ENCODE measurements at regions not wholly inside any gene's neighbourhood (a gene's known extent, or its start where the extent isn't known, plus 50 kb on each side); places are given as distances from the start of the nearest gene placed in this dataset.

DNA sequence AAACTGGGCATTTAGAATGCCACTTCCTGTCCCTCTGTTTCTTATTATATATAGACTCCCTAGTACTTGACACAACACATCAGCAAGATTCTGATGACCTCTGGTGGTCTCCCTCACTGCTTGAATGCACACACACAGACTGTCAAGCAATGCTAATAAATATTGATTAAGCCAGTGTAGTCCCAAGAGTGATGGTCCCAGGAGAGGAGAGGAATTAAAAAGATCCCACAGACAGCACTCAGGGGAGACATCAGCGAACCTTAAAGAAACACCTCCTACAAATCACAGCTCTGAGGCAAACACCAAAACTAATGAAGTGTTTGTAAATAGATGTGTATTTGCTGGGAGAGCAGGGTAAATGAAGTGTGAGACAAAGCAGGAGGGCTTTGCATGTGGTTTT lies 1291.2 kb downstream of the XPNPEP1 start:
- no peaks in the 10 kb centered on the region for H3K36me3 ChIP-seq (ENCODE audit: control insufficient read depth in 2 of 2, insufficient read depth in 1 of 2, low read length in 2 of 2)
- POLR2A ChIA-PET, result no interaction called here
- no peaks in the 10 kb centered on the region for H3K4me1 ChIP-seq (ENCODE audit: control insufficient read depth, insufficient read depth, low read length)
- H3K27ac ChIP-seq (ENCODE audit: extremely low read depth, low read depth, low read length), result no peak overlapping the region
- CTCF ChIA-PET, result interaction anchor here (0.6 kb wide), 2 partner anchors 196 to 388 kb away, joined by 3 to 4 read pairs; no protein-coding TSS in a partner anchor
- no peak overlapping the region for H3K4me3 ChIP-seq (ENCODE audit: low read depth, low read length)
- no peak for TF ChIP-seq ZNF112 (tag by site-specific recombination; IDR thresholded peaks at IDR 0.05)
- no peak for TF ChIP-seq GLIS2 (tag by site-specific recombination; IDR thresholded peaks at IDR 0.05)
- TF ChIP-seq ZNF37A (tag by site-specific recombination; IDR thresholded peaks at IDR 0.05), result no peak
- no peak for TF ChIP-seq ZNF292 (tag by site-specific recombination; IDR thresholded peaks at IDR 0.05; ENCODE audit: borderline replicate concordance, low read depth)
- no peak for TF ChIP-seq HOXA7 (CRISPR knock-in tag; IDR thresholded peaks at IDR 0.05; ENCODE audit: borderline replicate concordance)
- no peak for TF ChIP-seq ZNF521 (tag by site-specific recombination; IDR thresholded peaks at IDR 0.05)
- TF ChIP-seq ZBTB1 (tag by site-specific recombination; IDR thresholded peaks at IDR 0.05), result no peak
- TF ChIP-seq PRDM6 (tag by site-specific recombination; IDR thresholded peaks at IDR 0.05), result no peak
- TF ChIP-seq ZNF155 (tag by site-specific recombination; IDR thresholded peaks at IDR 0.05), result no peak
- TF ChIP-seq ZNF585B (tag by site-specific recombination; IDR thresholded peaks at IDR 0.05), result no peak
- TF ChIP-seq ZFP3 (tag by site-specific recombination; IDR thresholded peaks at IDR 0.05; ENCODE audit: low read depth), result no peak
- TF ChIP-seq KLF10 (tag by site-specific recombination; IDR thresholded peaks at IDR 0.05), result no peak
- no peak for TF ChIP-seq YY1 (tag by site-specific recombination; IDR thresholded peaks at IDR 0.05)
- TF ChIP-seq, protein P1, sequence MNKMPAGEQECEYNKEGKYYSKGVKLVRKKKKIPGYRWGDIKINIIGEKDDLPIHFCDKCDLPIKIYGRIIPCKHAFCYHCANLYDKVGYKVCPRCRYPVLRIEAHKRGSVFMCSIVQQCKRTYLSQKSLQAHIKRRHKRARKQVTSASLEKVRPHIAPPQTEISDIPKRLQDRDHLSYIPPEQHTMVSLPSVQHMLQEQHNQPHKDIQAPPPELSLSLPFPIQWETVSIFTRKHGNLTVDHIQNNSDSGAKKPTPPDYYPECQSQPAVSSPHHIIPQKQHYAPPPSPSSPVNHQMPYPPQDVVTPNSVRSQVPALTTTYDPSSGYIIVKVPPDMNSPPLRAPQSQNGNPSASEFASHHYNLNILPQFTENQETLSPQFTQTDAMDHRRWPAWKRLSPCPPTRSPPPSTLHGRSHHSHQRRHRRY (tag by site-specific recombination; IDR thresholded peaks at IDR 0.05), result no peak
- no peak for TF ChIP-seq ZNF221 (tag by site-specific recombination; IDR thresholded peaks at IDR 0.05; ENCODE audit: borderline replicate concordance)
- no peaks in the 10 kb centered on the region for H3K9me3 ChIP-seq (ENCODE audit: control insufficient read depth, insufficient read depth, low read depth, low read length)

DNA sequence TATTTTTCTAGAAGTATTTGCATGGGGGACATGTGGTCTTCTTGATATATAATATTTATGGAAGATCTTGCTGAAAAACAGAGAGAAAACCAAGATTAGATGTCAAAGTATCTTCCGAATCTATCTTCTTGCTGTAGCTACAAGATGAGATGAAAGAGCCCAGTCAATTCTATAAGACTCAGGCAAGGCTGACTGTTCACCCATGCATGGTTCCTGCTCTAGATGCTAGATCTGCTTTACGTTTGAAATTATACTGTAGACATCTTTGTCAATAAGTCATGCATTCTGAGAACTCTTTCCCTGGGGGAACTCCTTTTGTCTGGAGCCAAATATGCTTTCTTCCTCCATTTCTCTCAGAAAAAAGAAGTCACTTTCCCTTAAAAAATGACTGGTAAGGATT lies 1292.0 kb downstream of the XPNPEP1 start:
- Histone ChIP-seq H3K4me1 (ENCODE audit: control insufficient read depth, insufficient read depth, low read length) (no peaks in the 10 kb centered on the region), H3K27ac (ENCODE audit: extremely low read depth, low read depth, low read length) (no peak overlapping the region), H3K9me3 (ENCODE audit: control insufficient read depth, insufficient read depth, low read depth, low read length) (no peaks in the 10 kb centered on the region), H3K36me3 (ENCODE audit: control insufficient read depth in 2 of 2, insufficient read depth in 1 of 2, low read length in 2 of 2) (no peaks in the 10 kb centered on the region), H3K4me3 (ENCODE audit: low read depth, low read length) (no peak overlapping the region)
- ChIA-PET POLR2A (no interaction called here), CTCF (no interaction called here)
- TF ChIP-seq, protein P2, sequence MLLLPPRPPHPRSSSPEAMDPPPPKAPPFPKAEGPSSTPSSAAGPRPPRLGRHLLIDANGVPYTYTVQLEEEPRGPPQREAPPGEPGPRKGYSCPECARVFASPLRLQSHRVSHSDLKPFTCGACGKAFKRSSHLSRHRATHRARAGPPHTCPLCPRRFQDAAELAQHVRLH (tag by site-specific recombination; IDR thresholded peaks at IDR 0.05), result no peak
- TF ChIP-seq ZNF157 (tag by site-specific recombination; IDR thresholded peaks at IDR 0.05) (no peak), HOXC10 (CRISPR knock-in tag; IDR thresholded peaks at IDR 0.05) (no peak), ZNF23 (tag by site-specific recombination; IDR thresholded peaks at IDR 0.05; ENCODE audit: borderline replicate concordance) (no peak), ELK4 (IDR thresholded peaks at IDR 0.05; ENCODE audit: borderline replicate concordance, low read depth, low read length) (no peak), CTCF (tag by site-specific recombination; IDR thresholded peaks at IDR 0.05) (no peak), ZSCAN23 (tag by site-specific recombination; IDR thresholded peaks at IDR 0.05) (no peak), ZNF214 (tag by site-specific recombination; IDR thresholded peaks at IDR 0.05; ENCODE audit: borderline replicate concordance) (no peak), ZBTB10 (tag by site-specific recombination; IDR thresholded peaks at IDR 0.05) (no peak), MEIS1 (CRISPR knock-in tag; IDR thresholded peaks at IDR 0.05; ENCODE audit: borderline replicate concordance) (no peak), SCRT2 (tag by site-specific recombination; IDR thresholded peaks at IDR 0.05) (no peak), YY2 (tag by site-specific recombination; IDR thresholded peaks at IDR 0.05) (no peak)
- TF ChIP-seq, protein P3, sequence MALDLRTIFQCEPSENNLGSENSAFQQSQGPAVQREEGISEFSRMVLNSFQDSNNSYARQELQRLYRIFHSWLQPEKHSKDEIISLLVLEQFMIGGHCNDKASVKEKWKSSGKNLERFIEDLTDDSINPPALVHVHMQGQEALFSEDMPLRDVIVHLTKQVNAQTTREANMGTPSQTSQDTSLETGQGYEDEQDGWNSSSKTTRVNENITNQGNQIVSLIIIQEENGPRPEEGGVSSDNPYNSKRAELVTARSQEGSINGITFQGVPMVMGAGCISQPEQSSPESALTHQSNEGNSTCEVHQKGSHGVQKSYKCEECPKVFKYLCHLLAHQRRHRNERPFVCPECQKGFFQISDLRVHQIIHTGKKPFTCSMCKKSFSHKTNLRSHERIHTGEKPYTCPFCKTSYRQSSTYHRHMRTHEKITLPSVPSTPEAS (tag by site-specific recombination; IDR thresholded peaks at IDR 0.05), result no peak
